Medulla oblongata (tissue), 1 donor: ENCODE measurements at regions not wholly inside any gene's neighbourhood (a gene's known extent, or its start where the extent isn't known, plus 50 kb on each side); places are given as distances from the start of the nearest gene placed in this dataset.
"Not testable (repeated sequence)": the region's sequence is repeated elsewhere in the genome, so short reads cannot be mapped to it uniquely, and the experiment has no call there.

Experiments used
- DNase-seq: peaks from one replicate; pipeline ENCODE4 v3.0.0-alpha.2; 2015; ENCODE audit errors: extremely low spot score

- no peak for DNase-seq
Observed at GRCh38 chr4:30837861-30838260, 117.7 kb downstream of the PCDH7 start.

GRCh38 chr4:30838331-30838730 lies 118.2 kb downstream of the PCDH7 start:
- no peak for DNase-seq

GRCh38 chr4:30839583-30840520 lies 119.7 kb downstream of the PCDH7 start:
- peak; percentile 42 for DNase-seq

GRCh38 chr4:30840571-30840970 lies 120.4 kb downstream of the PCDH7 start:
- DNase-seq = no peak

- DNase-seq = no peak
Observed at GRCh38 chr4:30842142-30842541, 122.0 kb downstream of the PCDH7 start.

GRCh38 chr4:30842689-30843088 lies 122.5 kb downstream of the PCDH7 start:
- no peak for DNase-seq

- DNase-seq = no peak
Observed at GRCh38 chr4:30844861-30845582, 124.9 kb downstream of the PCDH7 start.

- no peak for DNase-seq
Observed at GRCh38 chr4:30847167-30847566, 127.0 kb downstream of the PCDH7 start.

GRCh38 chr4:30847958-30848357 lies 127.8 kb downstream of the PCDH7 start:
- DNase-seq = no peak

- DNase-seq = no peak
Observed at GRCh38 chr4:30854531-30854930, 134.4 kb downstream of the PCDH7 start.

GRCh38 chr4:30855232-30855631 lies 135.1 kb downstream of the PCDH7 start:
- DNase-seq = no peak

- DNase-seq = no peak
Observed at GRCh38 chr4:30856795-30857564, 136.8 kb downstream of the PCDH7 start.

- no peak for DNase-seq
Observed at GRCh38 chr4:30860978-30861377, 140.8 kb downstream of the PCDH7 start.

GRCh38 chr4:30862196-30862595 lies 142.0 kb downstream of the PCDH7 start:
- DNase-seq = no peak

- DNase-seq = no peak
Observed at GRCh38 chr4:30863021-30863420, 142.9 kb downstream of the PCDH7 start.

GRCh38 chr4:30865691-30866090 lies 145.5 kb downstream of the PCDH7 start:
- no peak for DNase-seq

GRCh38 chr4:30866346-30866745 lies 146.2 kb downstream of the PCDH7 start:
- no peak for DNase-seq

- no peak for DNase-seq
Observed at GRCh38 chr4:30866907-30867306, 146.7 kb downstream of the PCDH7 start.

- no peak for DNase-seq
Observed at GRCh38 chr4:30867427-30867826, 147.3 kb downstream of the PCDH7 start.

GRCh38 chr4:30868111-30868895 lies 148.1 kb downstream of the PCDH7 start:
- no peak for DNase-seq

- DNase-seq = not testable (repeated sequence)
Observed at GRCh38 chr4:30869387-30869786, 149.2 kb downstream of the PCDH7 start.
